Neural progenitor cell (in vitro differentiated cells): ENCODE measurements at regions not wholly inside any gene's neighbourhood (a gene's known extent, or its start where the extent isn't known, plus 50 kb on each side); places are given as distances from the start of the nearest gene placed in this dataset.

Experiments used
- DNase-seq: peaks from one replicate; pipeline ENCODE4 v3.0.0-alpha.2; 2016; ENCODE audit warnings: low spot score
- H2AFZ ChIP-seq: fragments of 200-600 bp; sonication (generic); replicated peaks from 2 replicates; pipeline ENCODE4 v1.6.1; 2016; ENCODE audit warnings: antibody characterized with exemption
- H3F3A ChIP-seq: fragments of 200-600 bp; sonication (generic); 2 replicates; pipeline ENCODE4 v1.6.1; 2016; ENCODE audit warnings: antibody characterized with exemption, low read depth
- H3K27ac ChIP-seq: fragments of 200-600 bp; sonication (generic); 2 replicates; pipeline ENCODE4 v1.5.1; 2016; ENCODE audit warnings: mild to moderate bottlenecking
- H3K27me3 ChIP-seq: fragments of 200-600 bp; sonication (generic); 2 replicates; pipeline ENCODE4 v1.6.1; 2016; ENCODE audit warnings: mild to moderate bottlenecking, moderate library complexity
- H3K36me3 ChIP-seq: fragments of 200-600 bp; sonication (generic); 2 replicates; pipeline ENCODE4 v1.5.1; 2016
- H3K4me1 ChIP-seq: fragments of 200-600 bp; sonication (generic); 2 replicates; pipeline ENCODE4 v1.6.1; 2016; ENCODE audit warnings: mixed run types
- H3K4me2 ChIP-seq: fragments of 200-600 bp; sonication (generic); 2 replicates; pipeline ENCODE4 v1.6.1; 2016
- H3K4me3 ChIP-seq: fragments of 200-600 bp; sonication (generic); 2 replicates; pipeline ENCODE4 v1.5.1; 2016
- H3K79me2 ChIP-seq: fragments of 200-600 bp; sonication (generic); 2 replicates; pipeline ENCODE4 v1.6.1; 2016; ENCODE audit warnings: low read depth
- H3K9ac ChIP-seq: fragments of 200-600 bp; sonication (generic); 2 replicates; pipeline ENCODE4 v1.6.1; 2016
- H3K9me3 ChIP-seq: fragments of 200-600 bp; sonication (generic); 2 replicates; pipeline ENCODE4 v1.5.1; 2016; ENCODE audit warnings: low read depth
- H4K20me1 ChIP-seq: fragments of 200-600 bp; sonication (generic); 2 replicates; pipeline ENCODE4 v1.6.1; 2016; ENCODE audit warnings: low read depth
- H3K27ac Mint-ChIP-seq: 3 replicates; pipeline ENCODE4 v1.8.0; 2021; ENCODE audit warnings: mixed read lengths
- H3K27me3 Mint-ChIP-seq: 2 replicates; pipeline ENCODE4 v1.8.0; 2022; ENCODE audit warnings: low read depth, mild to moderate bottlenecking, inconsistent platforms, moderate library complexity, mixed read lengths; ENCODE audit not compliant: insufficient read depth
- H3K36me3 Mint-ChIP-seq: 3 replicates; pipeline ENCODE4 v1.8.0; 2021; ENCODE audit warnings: mixed read lengths
- H3K4me1 Mint-ChIP-seq: 3 replicates; pipeline ENCODE4 v1.8.0; 2021; ENCODE audit warnings: mixed read lengths
- H3K4me3 Mint-ChIP-seq: 3 replicates; pipeline ENCODE4 v1.8.0; 2021; ENCODE audit warnings: mild to moderate bottlenecking, moderate library complexity, mixed read lengths
- H3K9me3 Mint-ChIP-seq: 3 replicates; pipeline ENCODE4 v1.8.0; 2020; ENCODE audit warnings: mixed read lengths
- CTCF ChIP-seq: fragments of 200-600 bp; sonication (generic); IDR thresholded peaks from 2 replicates; pipeline ENCODE4 v1.5.1; 2017; ENCODE audit warnings: antibody characterized with exemption, mild to moderate bottlenecking
- EZH2 ChIP-seq: fragments of 200-600 bp; sonication (generic); IDR thresholded peaks from 2 replicates; pipeline ENCODE4 v1.6.1; 2017; ENCODE audit warnings: antibody characterized with exemption, mild to moderate bottlenecking, moderate library complexity
- EZH2phosphoT487 ChIP-seq: fragments of 200-600 bp; sonication (generic); IDR thresholded peaks from 2 replicates; pipeline ENCODE4 v1.6.1; 2017; ENCODE audit warnings: antibody characterized with exemption

GRCh38 chr13:44318161-44318560 is 55.5 kb upstream of the SERP2 start:
- H3K9ac ChIP-seq, result no peak overlapping the region
- Mint-ChIP-seq H3K27ac (no peak overlapping the region), H3K36me3 (no peaks in the 10 kb centered on the region)

GRCh38 chr13:44320611-44321010 is 53.0 kb upstream of the SERP2 start:
- Histone ChIP-seq H4K20me1 (no peaks in the 10 kb centered on the region), H3K4me3 (no peak overlapping the region), H3K27ac (no peak overlapping the region), H3K27me3 (no peaks in the 10 kb centered on the region), H2AFZ (no peak overlapping the region), H3K79me2 (no peaks in the 10 kb centered on the region), H3K9ac (no peak overlapping the region), H3K4me2 (no peak overlapping the region), H3K36me3 (no peaks in the 10 kb centered on the region), H3K9me3 (no peaks in the 10 kb centered on the region), H3F3A (no peaks in the 10 kb centered on the region), H3K4me1 (no peaks in the 10 kb centered on the region)
- peaks cover 3% of the 10 kb centered on the region for H3K4me1 Mint-ChIP-seq
- H3K27me3 Mint-ChIP-seq, result peaks cover 2% of the 10 kb centered on the region
- H3K4me3 Mint-ChIP-seq, result no peak overlapping the region
- peaks cover 9% of the 10 kb centered on the region for H3K9me3 Mint-ChIP-seq
- no peak overlapping the region for H3K27ac Mint-ChIP-seq
- H3K36me3 Mint-ChIP-seq, result no peaks in the 10 kb centered on the region
- TF ChIP-seq EZH2 (no peak), EZH2phosphoT487 (no peak), CTCF (no peak)
- no peak for DNase-seq

More at GRCh38 chr13:44318161-44318560, 55.5 kb upstream of the SERP2 start:
- no peaks in the 10 kb centered on the region for H3K27me3 Mint-ChIP-seq
- DNase-seq, result no peak
- Histone ChIP-seq H3F3A (no peaks in the 10 kb centered on the region), H4K20me1 (no peaks in the 10 kb centered on the region), H3K4me2 (no peak overlapping the region), H3K36me3 (no peaks in the 10 kb centered on the region), H2AFZ (no peak overlapping the region), H3K4me1 (no peaks in the 10 kb centered on the region), H3K79me2 (no peaks in the 10 kb centered on the region), H3K27me3 (no peaks in the 10 kb centered on the region), H3K4me3 (no peak overlapping the region), H3K27ac (no peak overlapping the region), H3K9me3 (no peaks in the 10 kb centered on the region)
- H3K9me3 Mint-ChIP-seq, result peaks cover 9% of the 10 kb centered on the region
- TF ChIP-seq EZH2phosphoT487, result no peak
- peaks cover 3% of the 10 kb centered on the region for H3K4me1 Mint-ChIP-seq
- H3K4me3 Mint-ChIP-seq, result no peak overlapping the region

GRCh38 chr13:44321961-44322360 is 51.7 kb upstream of the SERP2 start:
- no peaks in the 10 kb centered on the region for H3F3A ChIP-seq
- H3K4me1 Mint-ChIP-seq, result peaks cover 3% of the 10 kb centered on the region
- H3K4me3 Mint-ChIP-seq, result no peak overlapping the region
- no peaks in the 10 kb centered on the region for H3K36me3 Mint-ChIP-seq
- no peaks in the 10 kb centered on the region for H3K36me3 ChIP-seq
- no peaks in the 10 kb centered on the region for H4K20me1 ChIP-seq
- no peak for DNase-seq
- H2AFZ ChIP-seq, result no peak overlapping the region
- TF ChIP-seq EZH2 (no peak), EZH2phosphoT487 (no peak), CTCF (no peak)
- no peaks in the 10 kb centered on the region for H3K9me3 ChIP-seq
- H3K9me3 Mint-ChIP-seq, result peaks cover 7% of the 10 kb centered on the region
- H3K79me2 ChIP-seq, result no peaks in the 10 kb centered on the region
- H3K27ac ChIP-seq, result no peak overlapping the region
- H3K4me2 ChIP-seq, result no peak overlapping the region
- no peak overlapping the region for H3K27ac Mint-ChIP-seq
- H3K4me3 ChIP-seq, result no peak overlapping the region
- no peaks in the 10 kb centered on the region for H3K27me3 ChIP-seq
- peaks cover 5% of the 10 kb centered on the region for H3K27me3 Mint-ChIP-seq
- H3K9ac ChIP-seq, result no peak overlapping the region
- no peaks in the 10 kb centered on the region for H3K4me1 ChIP-seq

- no peaks in the 10 kb centered on the region for H3K36me3 ChIP-seq
- H3K9me3 Mint-ChIP-seq, result peaks cover 13% of the 10 kb centered on the region
- no peak for TF ChIP-seq EZH2
- no peak for TF ChIP-seq EZH2phosphoT487
- TF ChIP-seq CTCF, result no peak
- no peak for DNase-seq
- H2AFZ ChIP-seq, result peak overlapping the region; percentile 30
- H3K27ac ChIP-seq, result no peak overlapping the region
- H3K36me3 Mint-ChIP-seq, result no peaks in the 10 kb centered on the region
- no peak overlapping the region for H3K9ac ChIP-seq
- H3K79me2 ChIP-seq, result no peaks in the 10 kb centered on the region
- H3K4me1 Mint-ChIP-seq, result no peaks in the 10 kb centered on the region
- H3K4me1 ChIP-seq, result no peaks in the 10 kb centered on the region
- H3K4me2 ChIP-seq, result no peak overlapping the region
- H3K4me3 ChIP-seq, result no peak overlapping the region
- no peak overlapping the region for H3K4me3 Mint-ChIP-seq
- peaks cover 12% of the 10 kb centered on the region for H3K27me3 Mint-ChIP-seq
- no peak overlapping the region for H3K27ac Mint-ChIP-seq
- H3K9me3 ChIP-seq, result no peaks in the 10 kb centered on the region
- H3F3A ChIP-seq, result no peaks in the 10 kb centered on the region
- no peaks in the 10 kb centered on the region for H4K20me1 ChIP-seq
- H3K27me3 ChIP-seq, result no peaks in the 10 kb centered on the region
Observed at GRCh38 chr13:44322928-44323327, 50.7 kb upstream of the SERP2 start.
